HG02943 (cell line): ENCODE measurements at regions not wholly inside any gene's neighbourhood (a gene's known extent, or its start where the extent isn't known, plus 50 kb on each side); places are given as distances from the start of the nearest gene placed in this dataset.
"Not testable (repeated sequence)": the region's sequence is repeated elsewhere in the genome, so short reads cannot be mapped to it uniquely, and the experiment has no call there.

Source experiments
- ATAC-seq: cut with Tn5 transposase; IDR thresholded peaks from one replicate; pipeline ENCODE4 v1.9.1; 2021; ENCODE audit warnings: mild to moderate bottlenecking, low read depth, moderate library complexity; ENCODE audit not compliant: unreplicated experiment

DNA sequence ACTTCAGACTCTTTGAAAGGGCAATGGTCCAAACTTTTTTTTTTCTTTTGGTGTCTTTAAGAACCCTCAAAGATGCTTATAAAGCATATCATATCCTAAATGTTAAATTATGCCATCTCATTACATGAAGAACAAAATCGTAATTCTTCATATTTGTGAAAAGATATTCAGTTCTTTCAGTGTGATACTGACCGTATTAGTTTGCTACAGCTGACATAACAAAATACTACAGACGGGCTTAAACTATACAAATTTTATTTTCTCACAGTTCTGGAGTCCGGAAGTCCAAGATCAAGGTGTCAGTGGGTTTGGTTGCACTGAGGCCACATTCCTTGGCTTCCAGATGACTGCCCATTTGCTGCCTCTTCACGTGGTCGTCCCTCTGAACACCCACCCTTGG is 1377.2 kb upstream of the ZEB2 start:
- ATAC-seq: no peak

- no peak for ATAC-seq
These were observed 1368.0 kb upstream of the ZEB2 start for GRCh38 chr2:145887915-145888314.

GRCh38 chr2:145880997-145881396 is 1361.1 kb upstream of the ZEB2 start:
- ATAC-seq: not testable (repeated sequence)

DNA sequence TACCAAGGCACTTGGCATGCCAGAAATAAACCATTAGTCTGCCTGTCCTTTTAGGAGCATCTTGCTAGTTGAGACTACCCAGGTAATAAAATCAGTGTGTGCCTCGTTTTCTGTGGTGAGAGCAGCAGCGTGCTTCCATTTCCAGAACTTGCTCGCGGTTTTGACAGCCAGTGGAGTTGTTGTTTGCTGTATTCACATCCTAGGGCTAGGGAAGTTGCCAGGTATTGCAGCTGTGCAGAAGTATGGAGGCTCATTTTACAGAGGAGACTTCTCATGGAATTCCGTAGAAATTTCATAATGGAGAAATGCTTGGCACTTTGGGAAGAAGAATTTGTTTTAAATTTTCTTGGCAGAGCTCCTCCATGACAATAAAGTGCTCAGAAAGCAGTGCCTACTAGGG is 1355.1 kb upstream of the ZEB2 start:
- no peak for ATAC-seq

DNA sequence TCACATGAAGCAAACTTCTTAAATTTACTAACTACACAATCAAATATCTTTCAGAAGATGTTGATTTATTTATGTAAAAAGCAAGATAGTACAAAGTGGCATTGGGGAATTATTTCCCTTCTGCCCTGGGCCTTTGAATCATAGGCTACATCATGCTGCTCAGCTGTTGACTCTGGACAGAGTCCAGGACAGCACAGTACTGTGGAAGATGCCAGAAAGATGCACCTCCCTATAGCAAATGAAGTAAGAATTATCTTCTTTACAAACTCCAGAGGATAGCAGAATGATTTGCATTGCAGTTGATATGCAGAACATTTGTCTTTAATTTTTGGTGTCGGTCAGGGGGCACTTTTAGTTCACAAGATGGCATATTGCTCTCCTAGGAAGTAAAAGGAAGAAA is 1354.5 kb upstream of the ZEB2 start:
- ATAC-seq: no peak

GRCh38 chr2:145864501-145864900 is 1344.6 kb upstream of the ZEB2 start:
- ATAC-seq: no peak

DNA sequence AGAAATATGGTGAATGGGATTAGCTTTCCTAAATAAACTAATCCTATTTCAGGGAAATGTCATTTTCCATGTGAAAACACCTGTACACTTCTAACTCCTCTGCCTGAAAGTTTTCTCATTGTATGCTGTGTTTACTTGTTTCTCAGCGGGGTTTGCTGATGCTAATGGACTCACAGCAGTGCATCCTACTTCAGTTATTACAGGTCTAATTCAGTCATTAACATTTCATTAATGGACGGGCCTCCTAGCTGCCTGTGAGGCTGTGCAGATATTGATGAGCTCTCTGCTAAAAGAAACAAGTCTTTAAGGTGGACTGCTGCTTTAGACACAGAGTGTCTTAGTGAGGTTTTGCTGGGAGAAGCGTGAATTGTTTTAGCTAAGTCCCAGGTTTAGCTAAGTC is 1342.0 kb upstream of the ZEB2 start:
- ATAC-seq: no peak

DNA sequence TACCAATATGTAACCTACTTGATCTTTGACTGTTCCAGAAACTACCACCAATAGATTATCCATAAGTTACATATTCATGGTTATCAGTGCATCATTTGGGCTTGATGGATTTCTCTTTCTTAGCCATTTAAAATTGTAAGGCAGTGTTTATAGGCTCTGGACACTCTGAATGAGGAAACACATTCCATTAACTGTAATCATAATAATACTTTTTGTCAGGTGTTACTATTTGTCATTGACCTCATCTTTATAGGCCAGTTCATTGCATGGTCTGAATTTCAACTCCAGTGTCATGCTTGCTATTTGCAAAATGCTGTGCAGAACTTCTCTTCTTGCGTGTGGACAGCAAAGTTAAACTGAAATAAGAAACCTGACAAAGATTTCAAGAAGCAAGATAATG is 1340.2 kb upstream of the ZEB2 start:
- ATAC-seq: no peak

DNA sequence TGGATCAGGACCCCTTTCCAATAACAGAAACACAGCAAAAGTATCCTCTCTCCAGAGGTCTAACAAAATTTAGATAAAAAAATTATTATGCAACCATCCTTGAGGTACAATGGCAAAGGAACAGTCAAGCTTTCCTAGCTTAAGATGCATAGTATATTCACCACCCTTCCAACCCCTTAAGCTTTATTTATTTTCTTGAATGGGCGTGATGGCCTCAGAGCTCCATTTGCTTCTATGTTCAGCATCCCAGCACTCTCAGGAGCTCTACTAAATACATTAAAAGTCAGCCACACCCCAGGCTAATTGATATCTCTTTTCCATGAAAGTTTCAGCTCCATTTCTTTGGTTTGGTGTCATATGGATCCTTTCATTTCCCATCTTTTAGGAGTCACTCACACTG is 1335.2 kb upstream of the ZEB2 start:
- ATAC-seq: no peak

DNA sequence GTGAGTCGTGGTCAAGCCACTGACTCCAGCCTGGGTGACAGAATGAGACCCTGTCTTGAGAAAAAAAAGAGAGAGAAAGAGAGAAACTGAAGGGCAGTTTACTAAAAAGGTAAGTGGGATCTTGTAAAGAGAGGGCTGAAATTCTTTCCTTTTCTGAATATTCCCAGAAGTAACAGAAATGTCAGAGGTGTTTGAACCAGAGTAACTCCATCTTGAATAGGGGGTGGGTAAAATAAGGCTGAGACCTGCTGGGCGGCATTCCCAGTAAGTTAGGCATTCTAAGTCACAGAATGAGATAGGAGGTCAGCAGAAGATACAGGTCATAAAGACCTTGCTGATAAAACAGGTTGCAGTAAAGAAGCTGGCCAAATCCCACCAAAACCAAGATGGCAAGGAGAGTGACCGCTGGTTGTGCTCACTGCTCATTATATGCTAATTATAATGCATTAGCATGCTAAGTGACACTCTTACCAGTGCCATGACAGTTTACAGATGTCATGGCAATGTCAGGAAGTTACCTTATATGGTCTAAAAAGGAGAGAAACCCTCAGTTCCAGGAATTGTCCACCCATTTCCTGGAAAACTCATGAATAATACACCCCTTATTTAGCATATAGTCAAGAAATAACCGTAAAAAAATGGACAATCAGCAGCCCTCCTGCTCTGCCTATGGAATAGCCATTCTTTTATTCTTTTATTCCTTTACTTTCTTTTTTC is 1334.3 kb upstream of the ZEB2 start:
- ATAC-seq: no peak

GRCh38 chr2:145851730-145852129 is 1331.8 kb upstream of the ZEB2 start:
- ATAC-seq: no peak

- ATAC-seq: no peak
These were observed 1329.5 kb upstream of the ZEB2 start for GRCh38 chr2:145849466-145849865.

- no peak for ATAC-seq
These were observed 1327.1 kb upstream of the ZEB2 start for GRCh38 chr2:145846982-145847381.

DNA sequence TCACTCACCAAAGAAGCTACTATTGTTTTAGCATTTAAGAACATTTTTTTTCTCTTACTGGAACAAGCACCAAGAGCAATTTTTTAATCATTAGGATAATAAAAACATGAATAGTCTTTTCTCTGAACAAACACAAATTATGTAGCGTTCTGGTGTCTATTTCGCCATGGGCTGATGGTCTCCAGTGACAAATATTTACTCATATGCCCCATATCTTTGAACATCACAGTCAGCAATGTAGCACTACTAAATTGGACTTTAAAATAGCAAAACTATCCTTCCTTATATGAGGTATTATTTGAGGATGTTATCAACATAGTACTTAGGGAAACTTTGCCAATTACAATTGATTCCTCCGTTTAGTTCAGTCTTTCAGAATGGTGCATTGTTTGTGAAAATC is 1326.0 kb upstream of the ZEB2 start:
- ATAC-seq: no peak

GRCh38 chr2:145845207-145845894 is 1325.4 kb upstream of the ZEB2 start:
- no peak for ATAC-seq

DNA sequence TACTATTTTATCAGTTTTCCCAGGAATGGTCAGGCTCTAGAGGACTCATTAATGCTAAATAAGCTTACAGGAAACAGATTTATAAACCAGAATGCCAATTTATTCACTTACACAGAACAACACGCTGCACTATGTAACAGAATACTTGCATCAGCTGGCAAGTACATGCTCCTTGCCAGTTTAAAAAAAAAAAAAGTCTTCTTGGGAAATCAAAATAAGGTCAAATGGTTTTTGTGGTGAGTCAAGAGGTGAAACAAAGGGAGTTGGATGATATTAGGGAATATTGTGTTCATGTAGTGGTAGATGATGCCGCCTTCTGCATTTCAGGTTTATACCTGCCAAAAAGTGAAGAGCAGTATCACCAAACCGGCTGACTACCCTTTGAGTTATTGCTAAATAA is 1322.1 kb upstream of the ZEB2 start:
- no peak for ATAC-seq

DNA sequence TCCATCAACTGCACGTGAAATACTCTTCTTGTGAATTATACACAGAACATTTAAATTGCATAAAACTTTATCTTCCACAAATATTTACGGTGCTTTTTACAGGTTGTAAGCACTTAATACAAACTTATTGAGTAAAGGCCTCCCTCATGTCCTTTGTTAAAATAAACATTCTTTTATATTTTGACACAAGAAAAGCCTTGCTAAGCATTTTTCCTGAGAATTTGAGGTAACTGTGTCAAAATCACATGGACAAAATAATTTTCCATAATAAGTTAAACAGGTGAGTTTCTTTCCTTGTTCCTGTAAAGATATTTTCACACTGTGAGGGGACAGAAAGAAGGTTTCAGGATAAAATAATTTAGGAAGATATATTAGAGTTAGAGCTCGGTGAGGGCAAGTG is 1317.1 kb upstream of the ZEB2 start:
- no peak for ATAC-seq

DNA sequence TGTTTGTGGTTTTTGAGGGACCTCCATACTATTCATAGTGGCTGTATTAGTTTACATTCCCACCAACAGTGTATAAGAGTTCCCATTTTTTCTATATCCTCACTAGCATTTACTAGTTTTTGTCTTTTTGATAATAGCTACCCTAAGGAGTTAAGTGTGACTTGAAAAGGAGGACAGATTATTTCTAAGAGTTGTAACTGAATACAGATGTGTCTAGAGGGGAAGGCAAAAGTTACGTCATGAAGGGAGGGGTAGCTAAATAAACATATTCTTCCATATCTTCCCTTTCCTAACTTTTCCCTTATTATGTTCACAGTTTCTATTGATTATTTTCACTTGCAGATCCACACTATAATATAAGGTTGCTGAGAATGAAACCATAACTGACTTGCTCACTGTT is 1315.7 kb upstream of the ZEB2 start:
- ATAC-seq: no peak

GRCh38 chr2:145832681-145833080 is 1312.8 kb upstream of the ZEB2 start:
- ATAC-seq: no peak

- no peak for ATAC-seq
These were observed 1310.0 kb upstream of the ZEB2 start for GRCh38 chr2:145829931-145830330.

DNA sequence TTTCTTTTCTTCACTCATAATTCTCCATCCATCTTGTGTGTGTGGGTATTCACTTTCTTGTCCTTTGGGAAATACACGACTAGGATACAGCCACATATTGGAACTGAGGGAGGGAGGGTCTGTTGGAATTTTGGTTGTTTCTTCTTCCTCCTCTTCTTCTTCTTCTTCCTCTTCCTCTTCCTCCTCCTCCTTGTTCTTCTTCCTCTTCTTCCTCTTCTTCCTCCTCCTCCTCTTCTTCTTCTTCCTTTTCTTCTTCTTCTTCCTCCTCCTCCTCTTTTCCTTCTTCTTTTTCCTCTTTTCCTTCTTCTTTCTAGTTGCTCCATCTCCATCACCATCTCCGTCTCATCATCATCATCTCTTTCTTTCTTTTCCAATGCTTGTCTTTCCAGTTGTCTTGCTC is 1307.3 kb upstream of the ZEB2 start:
- no peak for ATAC-seq

DNA sequence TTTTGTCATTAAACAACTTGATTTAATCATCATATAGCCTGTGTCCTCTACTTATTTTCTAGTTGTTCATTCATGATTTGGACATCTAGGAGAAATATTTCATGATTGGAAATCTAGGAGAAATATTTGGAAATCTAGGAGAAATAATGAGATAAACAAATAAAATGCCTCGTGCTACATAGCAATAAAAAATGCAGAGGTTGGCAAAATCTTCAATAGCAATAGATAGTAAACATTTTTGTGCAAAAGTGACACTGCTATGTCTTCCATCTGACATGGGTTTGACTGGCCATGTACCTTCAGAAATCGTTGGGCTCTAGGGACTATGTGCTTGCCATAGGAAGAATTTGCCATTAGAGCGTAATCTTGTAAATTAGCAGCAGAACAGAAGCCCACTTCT is 1304.5 kb upstream of the ZEB2 start:
- no peak for ATAC-seq
